ENCODE measurements at regions not wholly inside any gene's neighbourhood (a gene's known extent, or its start where the extent isn't known, plus 50 kb on each side); places are given as distances from the start of the nearest gene placed in this dataset.

DNA sequence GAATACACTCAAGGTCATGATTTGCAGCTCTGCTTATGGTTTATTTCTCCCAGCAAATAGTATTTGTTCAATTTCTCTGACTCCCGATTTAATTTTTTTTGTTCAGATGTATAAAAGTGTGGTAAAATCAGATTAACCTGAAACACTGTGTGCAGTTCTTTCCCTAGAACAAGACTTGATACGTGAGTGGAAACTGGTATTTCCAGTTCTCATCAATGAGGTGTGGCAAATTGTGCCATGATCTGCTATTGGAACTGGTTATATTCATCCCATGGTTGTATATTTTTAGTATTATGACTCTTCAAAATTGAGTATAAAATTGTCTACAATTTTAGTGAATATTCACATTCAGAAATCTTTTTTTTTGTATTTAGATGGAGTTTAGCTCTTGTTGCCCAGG lies 76.8 kb upstream of the IVNS1ABP start:
- Histone ChIP-seq H4K5ac (ENCODE audit: insufficient read length, low read depth, low read length) (no peak overlapping the region), H4K20me1 (ENCODE audit: control insufficient read depth, insufficient read depth, insufficient read length) (no peaks in the 10 kb centered on the region), H3K9ac (ENCODE audit: extremely low read depth, insufficient read length, low read length) (no peak overlapping the region), H3K4ac (ENCODE audit: low read depth, low read length) (no peak overlapping the region), H3K4me2 (ENCODE audit: insufficient read depth, insufficient read length, low read length) (no peak overlapping the region), H4K8ac (replicated peaks; ENCODE audit: insufficient read length, low read depth, low read length) (no peak overlapping the region), H3K27ac (ENCODE audit: insufficient read length, low read depth, low read length) (no peak overlapping the region), H3K23me2 (ENCODE audit: insufficient read length, low read depth, low read length, poor library complexity, severe bottlenecking) (no peaks in the 10 kb centered on the region), H3K79me2 (ENCODE audit: insufficient read depth, low read length) (no peaks in the 10 kb centered on the region), H2BK120ac (ENCODE audit: low read depth, low read length, poor library complexity, severe bottlenecking) (no peak overlapping the region), H3K18ac (ENCODE audit: insufficient read length, low read depth, low read length) (no peak overlapping the region), H3K14ac (ENCODE audit: insufficient read depth, low read length) (no peak overlapping the region), H3K56ac (ENCODE audit: insufficient read length, low read depth, low read length) (no peak overlapping the region), H2BK15ac (ENCODE audit: low read depth, low read length) (no peak overlapping the region), H2AFZ (ENCODE audit: low read length) (no peak overlapping the region), H3K4me1 (ENCODE audit: insufficient read depth, low read length) (no peaks in the 10 kb centered on the region), H3T11ph (ENCODE audit: low read length) (no peak overlapping the region), H2BK12ac (ENCODE audit: insufficient read length, low read depth, low read length) (no peak overlapping the region), H4K91ac (ENCODE audit: insufficient read length, low read depth, low read length) (no peak overlapping the region), H3K9me3 (ENCODE audit: control insufficient read depth, low read depth, low read length) (no peaks in the 10 kb centered on the region), H3K27me3 (ENCODE audit: insufficient read depth, low read length) (no peaks in the 10 kb centered on the region), H2BK20ac (ENCODE audit: low read depth, low read length, poor library complexity, severe bottlenecking) (no peak overlapping the region), H3K79me1 (ENCODE audit: insufficient read depth, low read depth, low read length, poor library complexity, severe bottlenecking) (no peaks in the 10 kb centered on the region), H3K23ac (ENCODE audit: insufficient read length, low read depth, low read length) (no peak overlapping the region), H2AK5ac (ENCODE audit: insufficient read length, low read length) (no peak overlapping the region), H2BK5ac (ENCODE audit: insufficient read length, low read length) (no peak overlapping the region)
- Mint-ChIP-seq H3K27ac (no peak overlapping the region), H3K9me3 (no peaks in the 10 kb centered on the region), H3K4me1 (no peaks in the 10 kb centered on the region), H3K36me3 (ENCODE audit: insufficient read depth in 1 of 3, low read depth in 3 of 3) (no peaks in the 10 kb centered on the region), H3K4me3 (no peak overlapping the region), H3K27me3 (ENCODE audit: low read depth) (no peaks in the 10 kb centered on the region)
- WGBS (ENCODE audit: extremely low coverage, insufficient read length, low lambda C conversion rate), result no CpG with 5 or more reads among the region's 2 CpGs
- no peak for DNase-seq
- TF ChIP-seq, protein P1, sequence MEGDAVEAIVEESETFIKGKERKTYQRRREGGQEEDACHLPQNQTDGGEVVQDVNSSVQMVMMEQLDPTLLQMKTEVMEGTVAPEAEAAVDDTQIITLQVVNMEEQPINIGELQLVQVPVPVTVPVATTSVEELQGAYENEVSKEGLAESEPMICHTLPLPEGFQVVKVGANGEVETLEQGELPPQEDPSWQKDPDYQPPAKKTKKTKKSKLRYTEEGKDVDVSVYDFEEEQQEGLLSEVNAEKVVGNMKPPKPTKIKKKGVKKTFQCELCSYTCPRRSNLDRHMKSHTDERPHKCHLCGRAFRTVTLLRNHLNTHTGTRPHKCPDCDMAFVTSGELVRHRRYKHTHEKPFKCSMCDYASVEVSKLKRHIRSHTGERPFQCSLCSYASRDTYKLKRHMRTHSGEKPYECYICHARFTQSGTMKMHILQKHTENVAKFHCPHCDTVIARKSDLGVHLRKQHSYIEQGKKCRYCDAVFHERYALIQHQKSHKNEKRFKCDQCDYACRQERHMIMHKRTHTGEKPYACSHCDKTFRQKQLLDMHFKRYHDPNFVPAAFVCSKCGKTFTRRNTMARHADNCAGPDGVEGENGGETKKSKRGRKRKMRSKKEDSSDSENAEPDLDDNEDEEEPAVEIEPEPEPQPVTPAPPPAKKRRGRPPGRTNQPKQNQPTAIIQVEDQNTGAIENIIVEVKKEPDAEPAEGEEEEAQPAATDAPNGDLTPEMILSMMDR (conservative IDR thresholded peaks at IDR 0.05), result no peak

Measured in H9 (cell line).